SKM-1 treated with dmso at 0.1 percent for 144 hours (cell line): ENCODE measurements at regions not wholly inside any gene's neighbourhood (a gene's known extent, or its start where the extent isn't known, plus 50 kb on each side); places are given as distances from the start of the nearest gene placed in this dataset.
A peak's percentile ranks its signal among the peaks of the same experiment; 100 is the strongest.
"Not testable (repeated sequence)": the region's sequence is repeated elsewhere in the genome, so short reads cannot be mapped to it uniquely, and the experiment has no call there.

ENCODE experiments used
- DNase-seq: peaks from one replicate; lab custom pipeline; 2025; ENCODE audit not compliant: unreplicated experiment; lab: John Stamatoyannopoulos, UW

DNA sequence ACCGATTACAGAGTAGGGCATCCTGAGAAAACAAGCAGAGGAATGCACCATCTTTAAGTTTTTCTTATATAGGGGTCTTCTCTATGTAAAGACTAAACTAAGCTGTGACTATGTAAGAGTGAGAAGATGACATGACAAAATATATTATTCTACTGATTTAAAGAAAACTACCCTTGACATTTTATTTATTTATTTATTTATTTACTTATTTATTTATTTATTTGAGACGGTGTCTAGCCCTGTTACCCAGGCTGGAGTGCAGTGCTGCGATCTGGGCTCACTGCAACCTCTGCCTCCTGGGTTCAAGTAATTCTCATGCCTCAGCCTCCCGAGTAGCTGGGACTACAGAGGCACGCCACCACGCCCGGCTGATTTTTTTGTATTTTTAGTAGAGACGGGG is 320.4 kb upstream of the SASH1 start:
- DNase-seq = not testable (repeated sequence)

- DNase-seq = no peak
Observed at GRCh38 chr6:148027201-148027600, 315.4 kb upstream of the SASH1 start.

DNA sequence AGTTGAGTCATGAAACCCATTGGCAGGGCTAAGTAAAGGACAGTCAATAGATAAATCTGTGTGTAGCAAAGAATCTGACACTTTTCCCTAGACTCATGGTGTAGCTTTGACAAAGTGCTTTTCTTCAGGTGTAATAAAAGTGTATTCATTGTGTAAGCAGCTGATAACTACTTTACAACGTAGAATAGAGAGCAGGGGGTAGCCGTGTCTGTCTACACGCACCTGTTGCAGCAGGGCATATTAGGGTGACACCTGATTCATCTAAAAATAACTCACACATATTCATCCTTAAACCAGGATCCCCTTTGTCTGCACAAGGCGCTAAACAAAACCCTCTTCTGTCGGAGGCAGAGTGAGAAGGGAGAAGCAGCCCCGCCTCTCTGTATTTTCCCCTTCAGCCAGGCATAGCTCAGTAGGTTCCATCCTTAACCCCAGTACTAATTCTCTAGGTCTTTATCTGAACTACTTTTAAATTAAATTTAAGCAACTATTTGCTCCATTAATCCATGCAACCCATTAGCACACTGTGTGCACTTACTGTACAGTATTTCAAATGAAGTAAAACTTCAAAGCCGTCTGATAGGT is 306.7 kb upstream of the SASH1 start:
- no peak for DNase-seq

DNA sequence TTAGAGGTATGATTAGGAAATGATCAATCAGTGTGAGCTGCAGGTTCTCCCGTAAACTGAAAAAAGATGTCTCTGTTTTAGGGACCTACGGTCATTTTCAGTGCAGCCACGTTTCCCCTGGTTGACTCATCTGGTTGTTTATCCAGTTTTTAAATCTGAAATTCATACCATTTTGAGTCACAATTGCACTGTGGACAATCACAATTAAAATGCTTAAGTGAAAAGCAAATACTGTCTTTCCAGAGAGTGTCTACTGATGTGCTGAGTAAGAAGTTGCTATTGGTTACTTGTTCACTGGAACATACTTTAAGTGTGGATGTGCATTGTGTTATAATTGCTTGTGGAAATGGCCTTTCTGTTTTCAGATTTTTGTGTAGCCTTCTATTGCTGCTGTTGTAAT is 305.1 kb upstream of the SASH1 start:
- no peak for DNase-seq

DNA sequence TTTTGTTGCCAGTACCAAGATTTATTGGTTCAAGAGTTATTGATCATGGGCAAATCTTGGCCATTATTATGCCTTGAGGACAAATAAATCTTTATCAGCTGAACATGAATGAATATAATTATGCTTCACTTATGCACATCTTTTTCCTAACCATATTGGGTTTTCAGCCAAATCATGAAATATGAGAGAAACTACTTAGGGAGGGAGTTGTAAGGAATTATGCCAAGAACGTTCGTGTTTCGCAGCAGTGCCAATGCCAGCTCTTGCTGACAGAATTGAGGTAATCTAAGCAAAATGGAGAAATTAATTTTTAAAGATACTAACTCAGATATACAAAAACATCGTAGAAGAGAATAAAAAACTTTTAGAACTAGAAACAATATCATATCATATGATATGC is 301.1 kb upstream of the SASH1 start:
- no peak for DNase-seq

DNA sequence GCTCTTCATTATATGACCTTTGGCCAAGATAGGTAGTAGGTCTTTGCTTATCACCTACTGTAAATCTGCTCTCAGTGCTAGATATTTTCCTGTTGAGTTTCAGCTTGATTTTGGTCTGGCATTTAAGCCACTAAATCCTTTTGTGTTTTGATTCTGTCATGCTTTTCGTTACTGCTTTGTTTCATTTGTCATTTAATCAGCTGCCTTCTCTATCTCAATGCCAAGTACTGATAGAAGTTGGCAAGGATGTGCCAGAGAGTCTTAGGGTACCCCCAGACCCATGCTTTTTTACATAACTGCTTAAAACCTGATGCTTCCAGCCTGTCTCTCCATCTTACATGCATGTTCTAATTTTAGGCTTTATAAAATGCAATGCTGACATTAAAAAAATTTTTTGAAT is 300.1 kb upstream of the SASH1 start:
- DNase-seq = no peak

- no peak for DNase-seq
Observed at GRCh38 chr6:148044261-148044751, 298.3 kb upstream of the SASH1 start.

DNA sequence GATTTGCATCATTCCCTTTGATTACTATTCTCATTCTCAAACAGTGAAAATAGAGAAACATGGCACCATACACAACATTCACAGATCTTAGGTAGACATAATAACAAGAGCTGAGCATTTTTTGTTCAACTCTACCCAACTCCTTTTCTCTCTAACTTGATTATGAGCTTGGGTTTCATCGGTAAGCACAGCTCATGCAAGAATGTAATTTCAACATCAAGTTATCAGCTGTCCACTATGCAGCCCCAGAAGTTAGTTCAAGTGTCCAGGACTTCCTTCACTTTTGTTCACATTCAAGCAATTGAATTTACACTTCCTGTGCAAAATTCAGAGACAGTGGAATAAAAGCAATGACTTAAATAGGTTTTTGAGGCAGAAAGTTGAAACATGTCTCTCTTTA is 297.7 kb upstream of the SASH1 start:
- no peak for DNase-seq

DNA sequence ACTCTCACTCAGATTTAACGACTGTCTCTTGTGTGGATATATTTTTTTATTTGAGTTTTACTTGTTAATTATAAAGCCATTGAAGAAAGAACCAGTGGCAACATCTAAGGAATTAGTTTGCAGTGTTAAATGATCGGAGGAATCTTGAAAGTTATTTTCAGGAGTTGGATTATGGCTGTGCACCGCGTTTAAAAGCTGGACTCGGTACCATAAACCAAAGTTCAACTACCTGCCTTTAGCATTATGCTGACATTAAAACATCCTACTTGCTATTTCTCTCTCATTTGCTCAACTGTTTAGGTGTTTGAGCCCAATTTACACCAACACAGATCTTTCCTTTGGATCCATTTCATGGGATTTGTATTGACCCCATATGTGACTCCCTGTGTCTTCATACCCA is 289.4 kb upstream of the SASH1 start:
- DNase-seq = no peak

DNA sequence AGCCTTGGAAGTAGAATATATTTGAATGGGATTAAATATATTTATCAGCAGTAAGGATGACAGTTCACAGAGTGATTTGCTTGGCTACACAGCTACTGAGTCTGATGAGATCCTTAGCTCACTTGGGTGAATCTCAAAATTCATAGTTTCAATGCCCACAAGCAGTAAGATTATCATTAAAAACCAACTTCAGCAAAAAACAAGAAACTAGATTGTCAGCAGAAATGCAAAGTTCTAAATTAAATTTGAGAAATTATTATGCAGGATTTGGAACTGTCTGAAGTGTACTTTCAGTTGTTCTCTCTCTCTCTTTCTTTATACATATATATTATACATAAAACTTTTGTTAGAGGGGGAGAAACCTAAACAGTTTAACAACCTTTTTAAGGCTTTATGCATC is 288.8 kb upstream of the SASH1 start:
- DNase-seq = no peak

DNA sequence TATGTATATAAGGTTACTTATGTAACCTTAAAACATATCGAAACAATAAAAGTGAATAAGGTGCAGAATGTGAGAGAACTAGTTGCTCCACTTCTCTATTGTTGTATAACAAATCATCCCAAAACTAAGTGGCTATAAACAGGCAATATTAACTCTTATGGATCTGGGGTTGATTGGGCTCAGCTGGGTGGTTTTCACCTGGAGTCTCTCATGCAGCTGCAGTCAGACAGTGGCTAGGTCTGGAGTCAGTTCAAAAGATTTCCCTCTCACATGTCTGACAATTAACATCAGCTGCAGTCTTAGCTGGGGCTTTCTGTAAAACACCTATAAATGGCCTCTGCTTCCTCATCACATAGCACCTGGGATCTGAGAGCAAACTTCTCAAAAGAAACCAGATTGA is 288.4 kb upstream of the SASH1 start:
- DNase-seq = no peak

GRCh38 chr6:148055419-148055818 is 287.2 kb upstream of the SASH1 start:
- no peak for DNase-seq

DNA sequence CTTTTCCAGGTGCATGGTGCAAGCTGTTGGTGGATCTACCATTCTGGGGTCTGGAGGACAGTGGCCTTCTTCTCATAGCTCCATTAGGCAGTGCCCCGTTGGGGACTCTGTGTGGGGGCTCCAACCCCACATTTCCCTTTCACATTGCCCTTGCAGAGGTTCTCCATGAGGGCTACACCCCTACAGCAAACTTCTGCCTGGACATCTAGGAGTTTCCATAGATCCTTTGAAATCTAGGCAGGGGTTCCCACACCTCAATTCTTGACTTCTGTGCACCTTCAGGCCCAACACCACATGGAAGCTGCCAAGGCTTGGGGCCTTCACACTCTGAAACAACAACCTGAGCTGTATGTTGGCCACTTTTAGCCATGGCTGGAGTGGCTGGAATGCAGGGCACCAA is 282.8 kb upstream of the SASH1 start:
- no peak for DNase-seq

DNA sequence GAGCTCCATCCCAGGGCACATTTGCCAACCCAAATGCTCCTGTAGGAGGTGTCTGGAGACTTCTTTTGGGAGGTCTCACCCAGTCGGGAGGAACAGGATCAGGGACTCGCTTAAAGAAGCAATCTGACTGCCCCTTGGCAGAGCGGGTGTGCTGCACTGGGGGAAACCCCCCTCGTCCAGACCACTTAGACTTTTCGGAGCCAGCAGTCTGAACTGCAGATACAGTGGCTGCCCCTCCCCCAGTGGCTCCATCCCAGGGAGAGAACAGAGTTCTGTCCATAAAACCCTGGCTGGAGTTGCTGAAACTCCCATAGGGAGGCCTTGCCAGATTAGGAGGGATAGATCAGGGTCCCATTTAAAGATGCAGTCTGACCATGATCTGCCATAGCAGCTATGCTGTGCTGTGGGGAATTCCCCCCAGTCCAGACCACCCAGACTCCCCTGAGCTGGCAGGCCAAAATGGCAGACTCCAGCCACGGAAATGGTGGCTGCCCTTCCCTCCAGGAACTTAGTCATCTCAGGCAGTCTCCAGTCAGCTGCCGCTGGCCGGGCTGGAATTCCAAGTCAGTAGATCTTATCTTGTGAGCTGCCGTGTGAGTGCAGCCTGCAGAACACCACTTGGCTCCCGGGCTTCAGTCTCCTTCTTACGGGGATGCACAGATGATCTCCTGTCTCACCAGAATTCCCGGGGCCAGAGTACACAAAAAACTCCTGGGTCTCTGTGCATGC is 278.1 kb upstream of the SASH1 start:
- DNase-seq = no peak

GRCh38 chr6:148068437-148069061 is 274.1 kb upstream of the SASH1 start:
- DNase-seq = no peak

DNA sequence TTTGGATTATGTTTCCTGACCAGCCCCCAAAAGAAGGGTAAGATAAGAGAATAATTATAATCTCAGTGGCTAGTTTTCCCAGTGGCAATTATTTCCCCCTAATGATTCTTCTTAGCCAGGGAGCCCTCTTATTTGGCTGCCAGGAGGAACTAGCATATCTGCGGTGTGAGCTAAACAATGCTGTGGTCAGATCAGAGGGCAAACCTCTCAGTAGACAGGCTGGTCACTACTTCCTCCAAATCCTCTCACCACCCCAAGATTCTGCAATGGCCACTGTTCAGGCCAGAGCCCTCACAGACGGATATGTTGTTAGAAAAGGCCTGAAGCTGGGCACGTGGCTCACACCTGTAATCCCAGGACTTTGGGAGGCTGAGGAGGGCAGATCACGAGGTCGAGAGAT is 273.4 kb upstream of the SASH1 start:
- no peak for DNase-seq

GRCh38 chr6:148074291-148074690 is 268.3 kb upstream of the SASH1 start:
- DNase-seq = no peak

DNA sequence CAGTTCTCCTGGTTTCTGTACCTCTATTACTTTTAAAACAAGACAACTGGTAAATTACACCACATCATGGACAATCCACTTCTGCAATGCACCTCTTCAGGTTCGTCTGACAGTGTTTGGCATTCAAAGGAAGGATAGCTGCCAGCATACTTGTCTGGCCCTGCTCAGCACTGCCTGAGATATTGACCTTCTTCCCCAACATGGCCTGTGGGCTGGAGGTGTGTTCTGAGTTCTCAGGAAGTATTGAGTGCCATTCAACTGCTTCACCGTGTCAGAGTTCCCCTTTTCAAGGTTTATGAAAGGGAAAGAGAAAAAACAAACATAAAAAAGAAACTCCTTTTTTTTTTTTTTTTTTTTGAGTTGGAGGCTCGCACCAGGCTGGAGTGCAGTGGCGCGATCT is 267.9 kb upstream of the SASH1 start:
- peak; percentile 11 for DNase-seq

GRCh38 chr6:148075352-148075751 is 267.3 kb upstream of the SASH1 start:
- DNase-seq = no peak

GRCh38 chr6:148076051-148076450 is 266.6 kb upstream of the SASH1 start:
- no peak for DNase-seq

GRCh38 chr6:148080315-148080714 is 262.3 kb upstream of the SASH1 start:
- no peak for DNase-seq

GRCh38 chr6:148081076-148081475 is 261.6 kb upstream of the SASH1 start:
- no peak for DNase-seq
